Activated CD8-positive, alpha-beta memory T cell treated with anti-CD3 and anti-CD28 coated beads for 36 hours (primary cell): ENCODE measurements at regions not wholly inside any gene's neighbourhood (a gene's known extent, or its start where the extent isn't known, plus 50 kb on each side); places are given as distances from the start of the nearest gene placed in this dataset.

ENCODE experiments used
- CTCF ChIA-PET: fragments of 350-600 bp; sonication (Branson Sonifier 250); formaldehyde crosslinking; loops from one replicate; lab custom pipeline; 2021; ENCODE audit warnings: antibody characterized with exemption; lab: Charles Lee
- POLR2A ChIA-PET: fragments of 350-600 bp; sonication (Branson Sonifier 250); formaldehyde crosslinking; loops from one replicate; lab custom pipeline; 2021; ENCODE audit warnings: antibody characterized with exemption; lab: Charles Lee

DNA sequence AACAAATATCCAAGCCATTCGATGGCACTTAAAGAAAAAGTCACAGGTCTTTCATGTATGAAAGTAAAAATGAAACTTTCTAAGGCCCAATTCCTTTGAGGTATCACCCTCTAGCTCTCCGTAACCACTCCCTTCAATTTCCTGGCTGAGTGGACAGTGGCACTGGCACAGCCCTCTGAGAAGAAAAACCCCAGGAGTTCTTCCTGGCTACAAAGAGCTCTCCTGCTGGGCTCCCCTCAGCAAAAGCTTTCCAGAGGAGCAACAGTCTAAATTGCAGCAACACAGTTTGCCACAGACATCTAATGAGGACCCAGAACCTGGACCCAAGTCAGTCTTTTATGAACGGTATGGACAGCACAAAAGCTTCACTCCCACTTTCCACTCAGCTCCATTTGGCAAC, 71.8 kb downstream of the FUNDC1 start:
- POLR2A ChIA-PET: interaction anchor here (0.8 kb wide), 1 partner anchor 934 kb away, joined by 3 read pairs; no protein-coding TSS in a partner anchor
- CTCF ChIA-PET: interaction anchor here (1.0 kb wide), 1 partner anchor 165 kb away, joined by 3 read pairs; no protein-coding TSS in a partner anchor

DNA sequence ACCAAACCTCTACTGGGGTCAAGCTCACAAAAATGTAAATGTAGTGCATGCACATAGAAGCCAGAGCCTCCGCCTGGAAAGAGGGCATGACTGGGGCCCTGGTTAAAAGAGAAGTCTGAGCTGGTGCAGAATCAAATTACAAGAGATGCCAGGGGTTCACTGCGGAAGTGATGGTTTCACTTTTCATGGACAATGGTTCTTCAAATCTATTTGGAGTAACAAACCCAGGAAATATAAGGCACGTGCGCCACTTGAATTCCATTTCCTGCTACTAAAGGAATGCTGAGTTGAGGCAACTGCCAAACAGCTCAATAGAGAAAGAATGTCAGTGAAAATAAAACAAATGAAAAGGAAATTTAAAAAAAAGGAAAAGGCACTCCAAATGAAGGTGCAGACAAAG, 79.8 kb downstream of the FUNDC1 start:
- CTCF ChIA-PET: no interaction called here
- POLR2A ChIA-PET: no interaction called here

DNA sequence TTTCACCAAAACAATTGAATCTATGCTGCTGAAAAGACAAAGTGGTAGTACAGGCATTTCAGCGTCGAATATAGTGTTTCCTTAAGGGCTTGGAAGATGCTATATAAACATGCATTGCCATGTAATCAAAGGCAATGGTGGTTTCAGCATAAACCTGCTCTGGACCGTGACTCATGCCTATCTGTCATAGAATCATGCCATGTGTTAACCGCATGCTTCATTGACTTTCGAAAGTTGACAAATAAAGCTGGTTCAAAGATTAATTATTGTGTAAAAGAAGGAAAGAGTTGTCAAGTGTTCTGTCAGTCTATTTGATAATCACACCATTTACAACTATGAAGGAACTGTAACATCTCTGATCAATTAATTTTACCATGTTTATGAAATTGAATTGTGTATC, 83.2 kb downstream of the FUNDC1 start:
- ChIA-PET CTCF (no interaction called here), POLR2A (no interaction called here)

DNA sequence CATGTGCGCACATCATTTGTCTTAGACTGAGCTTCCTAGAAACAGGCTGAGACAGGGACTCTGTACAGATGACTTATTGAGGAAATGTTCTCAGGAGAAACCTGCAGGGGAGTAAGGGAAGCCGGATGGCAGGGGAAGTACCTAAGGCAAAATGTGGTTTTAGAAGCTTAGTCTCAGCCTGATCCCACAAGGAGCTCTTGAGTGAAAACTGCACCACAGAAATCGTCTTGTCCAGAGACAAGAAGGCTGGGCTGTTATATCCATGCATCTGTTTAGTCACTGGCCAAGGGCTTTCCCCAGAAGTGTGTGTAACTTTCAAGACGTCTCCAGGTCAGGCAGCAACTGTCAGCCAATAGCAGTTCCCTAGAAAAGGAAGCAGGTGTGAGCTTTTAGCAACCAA, 86.0 kb downstream of the FUNDC1 start:
- ChIA-PET POLR2A (no interaction called here), CTCF (no interaction called here)

DNA sequence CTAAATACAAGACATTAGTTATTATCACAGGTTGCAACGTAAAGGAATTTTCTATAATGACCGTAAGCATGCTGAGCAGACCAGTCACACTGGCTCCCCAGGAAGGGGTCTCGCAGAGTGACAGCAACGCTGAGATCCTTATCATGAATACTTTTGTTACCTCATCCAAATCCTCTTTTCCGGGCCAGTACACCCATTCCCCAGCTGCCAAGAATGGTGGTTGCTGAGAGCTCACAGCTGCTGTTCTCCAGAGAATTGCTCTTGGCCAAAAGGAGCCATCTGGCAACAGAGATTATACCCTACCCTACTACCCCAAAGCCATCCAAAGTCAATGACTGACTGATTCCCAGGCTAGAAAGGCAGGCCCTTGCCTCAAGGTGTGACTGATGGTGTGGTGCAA, 91.6 kb downstream of the FUNDC1 start:
- ChIA-PET CTCF (no interaction called here), POLR2A (no interaction called here)

DNA sequence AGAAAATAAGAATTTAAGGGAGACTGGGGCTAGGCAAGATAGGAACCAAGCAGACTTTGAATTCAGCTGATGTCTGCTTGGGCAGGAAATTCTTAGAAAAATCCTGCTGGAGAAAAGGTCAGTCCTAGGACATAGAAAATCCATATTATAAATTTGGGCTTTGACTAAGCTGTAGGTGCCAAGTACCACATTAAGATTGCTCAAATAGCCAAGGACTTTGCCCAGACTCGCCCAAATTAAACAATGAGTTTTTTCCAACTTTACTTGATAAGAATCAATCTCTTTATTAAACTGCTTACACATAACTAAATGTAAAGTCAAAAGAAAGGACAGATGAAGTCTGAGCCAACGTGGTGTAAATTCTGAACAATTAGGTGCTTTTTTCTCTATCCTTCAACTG, 95.4 kb downstream of the FUNDC1 start:
- POLR2A ChIA-PET: no interaction called here
- CTCF ChIA-PET: no interaction called here

DNA sequence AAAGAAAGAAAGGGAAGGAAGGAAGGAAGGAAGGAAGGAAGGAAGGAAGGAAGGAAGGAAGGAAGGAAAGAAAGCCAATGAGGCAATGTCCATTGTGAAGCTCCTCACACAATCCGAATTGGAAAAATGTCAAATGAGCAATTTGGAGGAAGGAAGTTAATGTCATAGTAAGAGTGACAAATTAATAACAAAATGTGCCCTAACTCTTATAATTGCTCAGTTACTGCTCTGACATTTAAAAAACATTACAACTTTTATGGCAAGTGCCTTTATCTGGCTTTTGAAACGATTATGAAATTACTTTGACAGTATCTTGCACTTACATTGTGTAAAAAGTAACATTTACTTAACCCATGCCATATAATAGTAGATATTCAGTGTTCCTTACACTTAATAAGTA, 96.5 kb upstream of the EFHC2 start:
- ChIA-PET POLR2A (no interaction called here), CTCF (no interaction called here)

DNA sequence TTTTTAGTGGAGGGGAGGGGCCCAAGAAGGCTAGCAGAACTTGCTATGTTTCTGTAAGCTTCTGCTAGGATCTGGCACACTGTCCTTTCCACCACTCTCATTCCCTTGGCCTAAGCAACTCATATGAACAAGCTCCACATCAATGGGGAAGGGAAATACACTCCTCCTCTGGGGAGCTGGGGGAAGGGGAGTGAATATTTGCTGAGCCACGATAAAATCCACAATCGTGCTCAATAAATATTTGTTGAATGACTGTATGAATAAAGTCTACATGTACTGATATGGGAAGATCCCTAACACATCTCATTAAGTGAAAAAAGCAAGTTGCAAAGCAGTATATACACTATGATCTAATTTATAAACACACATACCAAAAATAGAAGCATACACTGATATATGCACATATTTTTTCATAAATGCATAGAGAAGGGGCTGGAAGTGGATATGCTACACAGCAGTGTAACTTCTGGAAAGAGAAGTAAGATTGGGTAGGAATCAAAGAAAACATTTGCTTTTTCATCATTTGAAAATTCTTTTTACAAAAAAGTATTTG, 95.8 kb upstream of the EFHC2 start:
- POLR2A ChIA-PET: no interaction called here

DNA sequence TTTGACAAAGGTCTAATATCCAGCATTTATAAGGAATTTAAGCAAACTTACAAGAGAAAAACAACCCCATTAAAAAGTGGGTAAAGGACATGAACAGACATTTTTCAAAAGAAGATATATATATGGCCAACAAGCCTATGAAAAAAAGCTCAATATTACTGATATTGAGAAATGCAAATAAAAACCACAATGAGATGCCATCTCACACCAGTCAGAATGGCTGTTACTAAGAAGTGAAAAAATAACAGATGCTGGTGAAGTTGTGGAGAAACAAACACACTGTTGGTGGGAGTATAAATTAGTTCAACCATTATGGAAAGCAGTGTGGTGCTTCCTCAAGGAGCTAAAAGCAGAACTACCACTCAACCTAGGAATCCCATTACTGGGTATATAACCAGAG, 91.6 kb upstream of the EFHC2 start:
- ChIA-PET CTCF (no interaction called here), POLR2A (no interaction called here)

More for the DNA sequence above, 95.8 kb upstream of the EFHC2 start:
- CTCF ChIA-PET: no interaction called here

DNA sequence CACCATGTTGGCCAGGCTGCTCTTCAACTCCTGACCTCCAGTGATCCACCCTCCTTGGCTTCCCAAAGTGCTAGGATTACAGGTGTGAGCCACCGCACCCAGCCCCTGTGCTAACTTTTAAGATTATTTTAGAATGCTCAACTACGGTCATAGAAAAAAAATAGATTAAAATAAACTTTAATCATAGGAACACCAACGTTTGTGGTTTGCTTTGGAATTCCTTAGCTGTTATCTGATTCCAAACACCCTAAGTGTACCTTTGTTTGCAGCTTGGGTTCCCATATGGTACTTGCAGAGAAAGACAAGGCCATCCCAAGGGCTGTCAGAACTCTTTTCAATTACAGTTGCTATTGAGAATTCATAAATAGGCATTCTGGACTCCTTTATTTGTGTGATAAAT, 90.1 kb upstream of the EFHC2 start:
- CTCF ChIA-PET: no interaction called here

DNA sequence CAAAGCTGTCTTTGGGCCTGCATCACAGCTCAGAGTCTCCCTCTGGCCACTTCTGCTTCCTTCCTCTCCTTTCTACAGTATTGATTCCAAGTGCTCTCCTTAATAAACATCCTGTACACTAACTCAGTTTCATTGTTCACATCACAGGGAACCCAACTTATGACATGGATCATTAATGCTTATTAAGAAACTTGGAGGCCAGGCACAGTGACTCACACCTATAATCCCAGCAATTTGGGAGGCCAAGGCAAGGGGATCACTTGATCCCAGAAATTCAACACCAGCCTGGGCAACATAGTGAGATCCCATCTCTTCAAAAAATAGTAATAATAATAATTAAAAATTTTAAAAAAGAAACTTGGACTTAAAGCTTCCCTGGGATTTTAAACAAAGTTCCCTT, 89.2 kb upstream of the EFHC2 start:
- ChIA-PET POLR2A (no interaction called here), CTCF (no interaction called here)

More for the DNA sequence above, 90.1 kb upstream of the EFHC2 start:
- POLR2A ChIA-PET: no interaction called here

DNA sequence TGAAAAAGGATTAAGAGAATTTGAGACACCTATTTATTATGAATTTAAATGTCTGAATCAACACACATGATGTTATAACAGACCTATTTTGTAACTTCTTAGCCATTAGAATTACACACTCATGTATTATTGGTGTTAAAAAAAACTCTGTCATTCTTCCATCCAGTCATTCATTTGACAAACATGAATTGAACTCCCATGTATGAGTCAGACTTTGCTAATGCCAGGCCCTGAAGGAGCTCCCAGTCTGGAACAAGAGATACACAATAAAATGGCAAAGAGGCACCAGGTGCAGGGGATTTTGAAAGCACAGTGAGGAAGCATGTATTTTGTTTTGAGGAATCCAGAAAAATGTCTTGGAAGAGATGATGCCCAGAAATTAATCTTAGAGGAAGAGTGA, 87.7 kb upstream of the EFHC2 start:
- POLR2A ChIA-PET: no interaction called here
- CTCF ChIA-PET: no interaction called here

DNA sequence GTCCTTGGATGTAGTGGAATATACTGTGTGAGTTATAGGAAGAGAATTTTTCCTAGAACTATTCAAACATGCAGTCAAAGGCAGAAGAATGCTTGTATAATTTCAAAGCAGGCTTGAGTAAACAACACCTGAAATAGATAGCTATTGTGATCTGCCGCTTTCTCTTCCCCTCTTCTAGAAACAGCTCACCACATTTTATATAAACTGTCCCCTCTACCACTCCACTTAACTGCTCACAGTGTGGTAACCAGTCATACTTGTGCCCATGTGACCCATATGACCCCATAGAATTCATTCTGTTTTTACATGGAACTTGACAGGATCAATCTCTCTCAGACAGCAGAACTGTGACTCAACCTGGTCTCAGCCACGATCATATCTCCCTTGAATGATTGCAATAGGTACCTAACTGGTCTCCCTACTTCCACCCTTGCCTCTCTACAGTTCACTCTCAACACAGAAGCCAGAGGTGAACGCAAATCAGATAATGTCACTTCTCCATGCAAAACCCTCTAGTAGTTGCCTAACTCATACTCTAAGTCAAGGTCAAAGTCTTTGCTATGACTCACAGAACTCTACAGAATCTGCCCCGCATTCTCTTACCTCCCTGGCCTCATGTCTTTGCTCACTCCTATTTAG, 85.6 kb upstream of the EFHC2 start:
- POLR2A ChIA-PET: no interaction called here
- CTCF ChIA-PET: no interaction called here

DNA sequence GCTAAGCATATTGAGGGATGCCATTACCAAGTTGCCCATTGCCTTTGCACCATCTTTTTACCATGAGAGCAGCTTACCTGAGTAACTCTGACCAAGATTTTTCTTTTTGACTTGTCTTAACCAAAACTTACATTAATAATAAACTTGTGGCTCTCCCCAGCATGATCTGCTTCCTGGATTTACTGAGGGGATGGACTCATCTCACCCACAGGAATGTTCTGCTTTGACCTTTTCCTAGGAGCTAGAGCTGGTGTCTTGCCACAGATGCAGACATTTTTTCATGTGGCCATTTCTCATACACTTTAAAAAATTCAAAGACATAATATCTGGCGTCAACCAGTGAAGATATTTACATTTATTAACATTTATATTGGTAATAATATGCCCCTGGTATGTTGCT, 79.2 kb upstream of the EFHC2 start:
- CTCF ChIA-PET: no interaction called here
- POLR2A ChIA-PET: no interaction called here

DNA sequence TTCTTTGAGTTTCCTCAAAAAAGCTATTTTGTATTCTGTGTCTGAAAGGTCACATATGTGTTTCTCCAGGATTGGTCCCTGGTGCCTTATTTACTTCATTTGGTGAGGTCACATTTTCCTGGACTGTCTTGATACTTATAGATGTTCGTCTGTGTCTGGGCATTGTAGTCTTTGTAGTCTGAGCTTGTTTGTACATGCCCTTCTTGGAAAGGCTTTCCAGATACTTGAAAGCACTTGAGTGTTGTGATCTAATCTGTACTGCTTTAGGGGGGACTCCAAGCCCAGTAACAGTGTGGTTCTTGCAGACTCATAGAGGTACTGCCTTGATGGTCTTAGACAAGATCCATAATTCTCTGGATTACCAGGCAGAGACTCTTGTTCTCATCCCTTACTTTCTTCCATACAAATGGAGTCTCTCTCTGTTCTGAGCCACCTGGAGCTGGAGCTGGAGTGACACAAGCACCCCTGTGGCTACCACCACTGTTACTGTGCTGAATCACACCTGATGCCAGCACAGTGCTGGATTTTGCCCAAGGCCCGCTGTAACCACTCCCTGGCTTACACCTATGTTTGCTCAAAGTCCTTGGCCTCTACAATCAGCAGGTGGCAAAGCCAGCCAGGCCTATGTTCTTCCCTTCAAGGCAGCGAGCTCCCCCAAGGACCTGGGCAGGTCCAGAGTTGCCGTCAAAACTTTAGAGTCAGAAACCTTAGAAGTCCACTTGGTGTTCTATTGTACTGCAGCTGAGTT, 72.3 kb upstream of the EFHC2 start:
- ChIA-PET POLR2A (no interaction called here), CTCF (no interaction called here)

DNA sequence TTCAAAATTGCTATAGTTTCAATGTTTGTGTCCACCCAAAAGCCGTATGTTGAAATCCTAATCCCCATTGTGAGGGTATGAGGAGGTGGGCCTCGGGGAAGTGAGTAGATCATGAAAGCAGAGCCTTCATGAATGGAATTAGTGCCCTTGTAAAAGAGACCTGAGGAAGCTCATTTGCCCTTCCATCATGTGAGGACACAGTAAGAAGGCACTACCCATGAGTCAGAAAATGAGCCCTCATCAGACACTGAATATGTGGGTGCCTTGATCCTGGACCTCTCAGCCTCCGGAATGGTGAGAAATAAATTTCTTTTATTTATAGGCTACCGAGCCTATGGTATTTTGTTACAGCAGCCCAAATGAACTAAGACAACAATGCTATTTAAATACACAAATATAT, 57.7 kb upstream of the EFHC2 start:
- POLR2A ChIA-PET: no interaction called here

DNA sequence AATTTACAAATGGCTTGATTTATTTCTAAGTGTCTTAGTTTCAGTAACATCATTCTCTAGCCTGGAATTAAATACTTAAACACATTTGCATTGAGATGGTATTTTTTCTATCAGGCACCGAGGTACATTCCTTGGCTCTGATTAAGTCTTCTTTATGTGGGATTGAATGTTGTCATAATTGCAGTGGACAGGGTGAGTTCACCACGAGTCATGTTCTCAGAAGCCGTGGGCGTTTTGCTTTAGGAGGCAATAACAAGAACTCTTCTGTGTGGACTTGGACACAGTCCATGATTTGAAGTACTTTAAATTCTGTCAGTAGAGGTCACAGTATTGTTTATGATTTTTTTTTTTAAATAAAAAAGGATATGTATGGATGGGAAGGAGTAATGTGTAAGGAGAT, 57.1 kb upstream of the EFHC2 start:
- ChIA-PET POLR2A (no interaction called here), CTCF (no interaction called here)

More for the DNA sequence above, 57.7 kb upstream of the EFHC2 start:
- CTCF ChIA-PET: no interaction called here

DNA sequence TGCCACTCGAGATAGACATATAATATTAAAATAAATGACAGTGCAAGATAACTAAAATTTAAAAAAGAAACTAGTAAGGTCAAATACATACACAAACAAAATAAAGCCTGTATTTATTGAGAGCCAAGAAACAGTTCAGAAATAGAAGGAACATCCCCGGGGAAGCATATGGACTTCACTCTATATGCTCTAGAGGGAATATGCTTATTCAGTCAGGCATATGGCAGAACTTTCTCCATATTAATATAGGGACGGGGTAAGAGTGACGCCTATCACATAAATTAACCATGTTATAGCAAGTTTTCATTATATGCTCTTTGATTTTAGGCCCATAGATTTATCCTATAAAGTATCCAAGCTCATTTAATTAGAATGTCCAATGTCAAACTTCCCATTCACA, 56.7 kb upstream of the EFHC2 start:
- ChIA-PET CTCF (no interaction called here), POLR2A (no interaction called here)
